HCEC 1CT (cell line): ENCODE measurements at regions not wholly inside any gene's neighbourhood (a gene's known extent, or its start where the extent isn't known, plus 50 kb on each side); places are given as distances from the start of the nearest gene placed in this dataset.
"Not testable (repeated sequence)": the region's sequence is repeated elsewhere in the genome, so short reads cannot be mapped to it uniquely, and the experiment has no call there.

Experiments used
- DNase-seq: peaks from one replicate; pipeline ENCODE4 v3.0.0-alpha.2; 2017

DNA sequence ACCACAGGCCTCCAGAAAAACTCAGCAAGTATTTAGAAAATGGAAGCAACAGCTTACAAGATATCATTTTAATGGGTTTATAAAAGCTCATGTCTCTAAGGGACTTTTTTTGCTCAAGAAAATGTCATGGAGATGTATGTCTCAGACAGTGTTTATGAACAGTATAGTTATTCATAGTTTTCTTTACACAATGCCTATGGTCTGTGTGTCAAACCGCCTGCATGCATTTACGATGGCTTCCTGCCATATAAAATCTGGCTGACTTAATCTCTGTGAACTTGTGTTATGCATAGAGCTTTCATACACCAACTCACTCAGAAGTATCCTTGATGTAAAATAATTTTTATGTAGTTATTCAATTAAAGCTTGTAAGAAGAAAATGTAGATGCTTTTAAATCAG lies 1314.2 kb upstream of the LRRTM3 start:
- no peak for DNase-seq

DNA sequence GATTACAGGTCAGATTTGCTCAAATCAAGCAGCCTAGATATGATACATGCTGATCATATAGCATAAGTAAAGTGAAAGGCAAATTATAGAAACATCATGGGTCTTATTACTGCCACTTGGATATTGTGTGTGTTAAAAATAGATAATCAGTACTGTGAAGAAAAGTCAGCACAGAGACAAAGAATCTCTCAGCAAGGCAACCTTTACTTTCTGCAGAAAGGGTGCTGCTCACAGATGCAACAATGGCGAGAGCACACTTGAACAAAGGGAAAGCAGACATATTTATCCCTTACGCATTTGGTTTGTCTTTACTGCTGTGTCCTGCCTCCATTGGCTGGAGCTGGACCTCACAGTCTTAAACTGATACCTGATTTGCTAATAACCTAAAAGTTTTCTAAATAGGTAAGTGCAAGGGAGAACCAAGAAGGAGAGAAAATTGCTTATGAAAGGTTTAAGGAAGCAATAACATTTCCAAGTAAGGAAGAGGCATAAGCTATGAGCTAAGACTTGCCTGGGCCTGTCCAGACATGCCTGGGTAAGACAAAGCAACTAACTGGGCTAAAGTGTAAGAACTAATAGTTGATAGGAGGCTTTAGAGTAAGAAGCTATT lies 1310.8 kb upstream of the LRRTM3 start:
- no peak for DNase-seq

DNA sequence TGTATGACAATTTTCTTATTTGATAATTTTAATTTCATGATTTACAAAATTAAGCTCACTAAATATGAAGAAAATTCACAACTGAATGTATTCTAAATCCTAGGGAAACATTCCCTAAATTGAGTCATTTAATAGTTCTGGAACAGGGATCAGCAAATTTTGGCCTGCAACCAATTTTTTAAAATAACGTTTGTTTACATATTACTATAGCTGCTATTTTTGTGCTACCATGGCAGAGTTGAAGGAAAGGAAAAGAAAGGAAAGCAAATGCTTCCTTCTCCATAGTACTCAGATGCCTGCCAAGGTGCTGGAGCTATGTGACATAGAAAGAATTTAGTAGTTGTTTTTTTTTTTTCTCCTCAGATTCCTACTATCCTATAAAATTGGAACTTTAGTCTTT lies 1307.7 kb upstream of the LRRTM3 start:
- DNase-seq, result peak; percentile 9

DNA sequence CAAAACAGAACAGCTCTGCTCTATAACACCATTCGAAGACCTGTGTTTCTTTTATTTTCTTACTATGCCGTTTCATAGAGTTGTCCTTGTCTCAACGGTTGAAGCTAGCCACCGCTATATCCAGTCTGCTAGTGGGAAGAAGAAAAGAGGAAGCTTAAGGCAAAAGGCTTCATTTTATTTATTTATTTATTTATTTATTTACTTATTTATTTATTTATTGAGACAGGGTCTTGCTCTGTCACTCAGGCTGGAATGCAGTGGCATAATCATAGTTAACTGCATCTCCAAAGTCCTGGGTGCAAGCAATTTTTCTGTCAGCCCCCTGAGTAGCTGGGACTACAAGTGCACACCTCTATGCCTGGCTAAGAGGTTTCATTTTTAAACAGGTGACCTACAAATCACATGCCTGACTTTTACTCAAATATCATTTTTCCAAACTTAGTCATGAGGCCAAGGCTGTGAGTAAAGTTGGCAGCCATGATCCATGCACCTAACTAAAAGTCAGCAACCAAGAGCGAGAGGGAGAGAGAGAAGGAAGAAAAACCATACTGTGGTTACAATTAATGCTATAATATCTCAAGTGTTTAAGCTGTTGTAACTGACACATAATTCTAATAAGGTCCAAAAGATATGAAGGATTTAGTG lies 1305.3 kb upstream of the LRRTM3 start:
- DNase-seq, result no peak

DNA sequence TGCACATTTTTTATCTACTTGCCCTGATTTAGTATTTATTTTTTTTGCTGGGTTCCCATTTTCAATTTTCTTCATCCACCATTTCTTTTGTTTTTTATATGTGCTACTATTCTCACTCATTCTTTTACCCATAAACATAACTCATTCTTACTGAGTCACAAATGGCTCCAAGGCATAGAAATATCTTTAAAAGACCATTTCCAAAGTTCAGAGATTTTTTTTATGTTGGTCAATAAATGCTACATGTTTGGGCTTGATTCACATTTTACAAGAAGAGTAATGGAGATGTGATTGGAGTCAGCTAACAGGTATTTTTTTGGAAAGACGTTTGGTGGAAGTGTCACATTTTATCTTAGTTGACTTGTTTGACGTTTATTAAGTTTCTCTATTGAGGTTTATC lies 1303.2 kb upstream of the LRRTM3 start:
- no peak for DNase-seq

DNA sequence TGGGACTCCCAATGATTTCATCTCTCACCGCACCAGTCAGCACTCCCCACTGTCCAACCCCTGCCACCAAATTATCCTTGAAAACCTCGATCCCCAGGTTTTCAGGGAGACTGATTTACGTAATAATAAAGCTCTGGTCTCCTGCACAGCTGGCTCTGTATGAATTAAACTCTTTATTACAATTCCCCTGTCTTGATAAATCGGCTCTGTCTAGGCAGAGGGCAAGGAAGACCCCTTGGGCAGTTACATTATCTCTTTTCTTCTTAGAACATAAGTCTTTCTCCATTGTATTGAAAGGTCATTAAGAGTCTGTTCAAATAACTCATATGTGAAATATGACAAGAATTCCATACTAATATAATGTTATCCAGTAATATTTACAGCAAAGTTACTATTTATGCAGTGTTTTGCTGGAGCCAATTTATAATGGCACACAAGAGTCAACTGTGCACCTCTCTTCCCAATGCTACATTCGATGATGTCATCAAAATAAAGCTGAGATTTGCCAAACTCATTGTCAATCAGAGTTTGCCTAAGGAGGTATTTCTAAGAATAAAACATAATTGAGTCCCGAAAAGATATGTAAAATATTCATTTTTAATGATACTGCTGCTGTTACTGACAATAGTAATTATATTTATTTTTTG lies 1297.2 kb upstream of the LRRTM3 start:
- no peak for DNase-seq

DNA sequence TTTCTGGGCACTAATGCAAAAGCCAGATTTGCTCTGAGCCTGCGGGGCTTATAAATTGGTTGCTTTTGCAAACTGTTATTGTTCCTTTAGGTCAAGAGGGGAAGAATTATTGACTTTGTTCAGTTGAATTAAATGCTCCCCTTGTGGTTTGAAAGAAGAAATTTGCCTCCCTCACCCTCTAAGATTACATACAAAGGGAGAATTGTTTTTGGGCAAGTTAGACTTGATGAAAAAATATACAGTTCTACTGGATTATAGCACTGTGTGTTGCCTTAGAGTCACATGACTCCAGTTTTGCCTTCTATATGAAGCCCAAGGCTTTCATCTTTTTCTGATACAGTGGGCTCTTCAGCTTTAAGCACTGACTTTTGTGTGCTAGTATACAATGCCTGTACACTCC lies 1265.8 kb upstream of the LRRTM3 start:
- DNase-seq, result no peak

DNA sequence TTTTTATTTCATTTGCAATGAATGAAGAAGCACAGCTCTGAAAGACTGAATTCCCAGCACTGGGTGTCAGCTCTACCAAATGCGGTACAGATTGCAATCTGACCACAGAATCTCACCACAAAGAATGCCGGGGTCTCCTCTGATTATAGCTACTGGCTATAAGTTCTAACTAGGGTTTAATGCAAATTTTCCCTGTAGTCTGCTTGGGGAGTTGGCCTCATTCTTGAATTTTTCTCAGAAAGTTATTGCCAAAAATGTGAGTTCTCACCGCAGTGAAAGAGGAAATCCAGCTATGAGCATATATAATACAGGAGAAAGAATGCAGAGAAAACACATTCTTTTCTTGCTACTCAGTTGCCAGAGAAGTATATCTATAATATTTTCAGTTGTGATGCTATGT lies 1255.7 kb upstream of the LRRTM3 start:
- DNase-seq, result no peak

DNA sequence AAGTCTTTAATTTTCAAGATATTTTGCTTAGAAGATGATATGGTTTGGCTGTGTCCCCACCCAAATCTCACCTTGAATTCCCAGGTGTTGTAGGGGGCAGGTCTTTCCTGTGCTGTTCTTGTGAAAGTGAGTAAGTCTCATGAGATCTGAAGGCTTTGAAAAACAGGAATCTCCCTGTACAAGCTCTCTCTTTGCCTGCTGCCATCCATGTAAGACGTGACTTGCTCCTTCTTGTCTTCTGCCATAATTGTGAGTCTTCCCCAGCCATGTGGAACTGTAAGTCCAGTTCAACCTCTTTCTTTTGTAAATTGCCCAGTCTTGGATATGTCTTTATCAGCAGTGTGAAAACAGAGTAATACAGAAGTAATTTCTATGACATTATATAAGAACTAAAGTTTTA lies 1255.2 kb upstream of the LRRTM3 start:
- not testable (repeated sequence) for DNase-seq

DNA sequence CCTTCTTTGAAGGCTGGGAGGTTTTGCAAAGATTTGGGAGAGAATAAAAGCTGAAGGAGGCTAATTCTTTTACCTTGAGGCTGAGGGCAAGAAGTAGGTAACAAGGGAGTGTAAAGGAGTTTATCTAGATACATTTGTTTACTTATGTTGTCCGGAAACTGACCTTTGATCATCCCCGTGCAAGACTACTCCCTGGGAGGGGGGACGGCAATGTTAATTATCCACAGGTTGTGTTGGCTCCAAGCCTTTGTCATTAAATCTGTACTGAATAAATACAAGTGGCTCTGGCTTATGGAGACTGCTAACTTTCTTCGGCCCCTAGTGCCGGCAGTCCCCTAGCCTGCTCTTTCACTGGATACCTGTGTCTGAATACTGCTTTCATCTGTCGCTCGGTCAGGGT lies 1250.6 kb upstream of the LRRTM3 start:
- no peak for DNase-seq

DNA sequence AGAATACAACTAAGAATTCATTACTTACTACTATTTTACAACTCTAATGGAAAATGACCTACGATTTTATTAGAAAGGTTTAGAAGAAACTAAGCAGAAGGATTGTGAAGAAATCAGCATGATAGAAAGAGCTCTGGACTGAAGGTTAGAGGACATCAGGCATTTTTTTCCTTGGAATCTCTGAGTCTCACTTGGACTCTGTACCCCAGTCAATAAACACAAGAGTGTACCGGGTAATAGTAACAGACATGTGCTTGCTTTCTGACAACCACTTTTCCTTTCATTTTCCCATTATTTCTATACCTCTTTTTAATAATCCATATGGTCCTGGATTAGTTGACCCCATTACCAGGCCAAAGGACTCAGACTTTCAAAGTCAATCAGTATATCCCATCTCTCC lies 1240.9 kb upstream of the LRRTM3 start:
- no peak for DNase-seq

DNA sequence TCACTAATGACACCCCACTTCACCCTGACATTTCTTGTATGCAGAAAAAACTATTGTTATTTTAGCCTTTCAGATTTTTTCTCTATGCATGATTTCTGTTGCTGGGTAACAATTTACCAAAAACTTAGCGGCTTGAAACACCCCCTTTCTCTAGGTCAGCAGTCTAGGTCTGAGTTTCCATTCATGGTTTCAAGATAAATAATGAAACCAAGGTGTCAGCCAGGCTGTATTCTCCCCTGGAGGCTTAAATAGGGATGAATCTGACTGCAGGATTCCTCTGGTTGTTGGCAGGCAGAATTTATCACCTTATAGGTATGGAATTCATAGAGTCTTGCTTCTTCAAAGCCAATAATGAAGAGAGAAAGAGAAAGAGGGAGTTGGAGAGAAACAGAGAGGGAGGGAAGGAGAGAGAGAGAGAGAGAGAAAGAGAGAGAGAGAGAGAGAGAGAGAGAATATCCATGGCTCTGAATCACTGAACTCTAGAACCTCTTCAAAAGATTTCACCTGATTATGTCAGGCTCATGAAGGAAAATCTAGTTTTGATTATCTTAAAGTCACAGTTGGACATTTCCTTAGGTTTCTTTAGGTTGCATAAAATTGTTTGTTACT lies 1224.6 kb upstream of the LRRTM3 start:
- no peak for DNase-seq

DNA sequence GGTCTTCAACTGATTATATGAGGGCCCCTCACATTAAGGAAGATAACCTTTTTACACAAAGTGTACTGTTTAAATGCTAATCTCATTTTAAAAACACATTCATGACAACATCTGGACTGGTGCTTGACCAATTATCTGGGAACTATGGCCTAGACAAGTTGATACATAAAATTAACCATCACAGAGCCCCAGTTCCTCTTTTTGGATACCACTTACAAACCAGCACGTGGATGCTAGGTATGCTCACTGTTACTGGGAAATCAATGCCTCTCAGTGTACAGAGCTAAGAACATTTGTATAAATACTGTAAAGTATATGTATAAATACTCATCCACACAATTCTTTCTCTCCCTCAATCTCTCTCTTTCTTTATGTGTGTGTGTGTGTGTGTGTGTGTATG lies 1217.8 kb upstream of the LRRTM3 start:
- no peak for DNase-seq

DNA sequence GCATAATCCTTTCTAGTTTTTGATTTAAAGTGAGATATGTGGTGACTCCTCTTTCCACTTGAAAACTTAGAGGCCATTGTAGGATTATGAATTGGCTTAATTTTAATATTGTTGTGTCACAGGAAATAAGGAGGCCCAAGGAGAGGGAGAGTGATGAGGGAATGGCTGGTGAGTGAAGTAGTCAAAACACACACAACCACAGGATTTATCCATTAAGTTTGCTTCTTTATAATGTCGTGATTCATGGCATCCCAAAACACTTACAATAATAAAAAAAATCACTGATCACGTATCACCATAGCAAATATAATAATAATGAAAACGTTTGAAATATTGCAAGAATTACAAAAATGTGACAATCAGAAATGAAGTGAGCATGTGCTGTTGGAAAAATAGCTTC lies 1215.5 kb upstream of the LRRTM3 start:
- DNase-seq, result no peak

DNA sequence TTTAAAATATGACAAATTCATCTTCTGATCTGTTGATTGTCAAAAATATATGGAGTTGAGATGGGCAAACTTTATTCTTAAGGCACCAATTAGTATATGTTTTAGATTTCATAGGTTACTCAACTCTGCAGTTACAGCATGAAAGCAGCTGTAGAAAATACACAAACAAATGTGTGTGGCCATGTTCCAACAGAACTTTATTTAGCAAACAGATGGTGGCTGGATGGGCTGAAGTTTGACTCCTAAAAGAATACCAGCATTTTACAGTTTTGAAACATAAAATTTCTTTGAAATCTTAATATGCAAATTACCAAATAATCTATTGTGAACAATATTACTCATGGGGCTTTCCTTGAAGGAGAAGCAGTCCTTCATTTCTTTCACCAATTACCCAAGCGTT lies 1206.0 kb upstream of the LRRTM3 start:
- DNase-seq, result no peak

DNA sequence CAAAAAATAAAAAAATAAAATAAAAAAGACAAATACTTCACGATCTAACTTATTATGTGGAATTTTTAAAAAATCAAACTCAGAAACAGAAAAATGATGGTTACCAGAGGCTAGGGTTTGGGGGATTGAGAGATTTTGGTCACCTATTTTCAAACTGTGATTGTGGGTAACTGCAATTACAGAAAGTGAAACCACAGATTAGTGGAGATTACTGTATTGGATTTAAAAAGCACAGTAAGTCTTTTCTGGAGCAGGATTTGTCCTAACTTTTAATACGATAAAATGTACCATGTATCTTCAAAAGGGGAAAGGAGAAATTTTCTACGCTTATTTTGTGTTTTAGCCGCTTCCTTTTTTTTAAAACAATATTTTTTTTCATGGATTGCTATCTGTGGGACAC lies 1204.9 kb upstream of the LRRTM3 start:
- DNase-seq, result no peak

DNA sequence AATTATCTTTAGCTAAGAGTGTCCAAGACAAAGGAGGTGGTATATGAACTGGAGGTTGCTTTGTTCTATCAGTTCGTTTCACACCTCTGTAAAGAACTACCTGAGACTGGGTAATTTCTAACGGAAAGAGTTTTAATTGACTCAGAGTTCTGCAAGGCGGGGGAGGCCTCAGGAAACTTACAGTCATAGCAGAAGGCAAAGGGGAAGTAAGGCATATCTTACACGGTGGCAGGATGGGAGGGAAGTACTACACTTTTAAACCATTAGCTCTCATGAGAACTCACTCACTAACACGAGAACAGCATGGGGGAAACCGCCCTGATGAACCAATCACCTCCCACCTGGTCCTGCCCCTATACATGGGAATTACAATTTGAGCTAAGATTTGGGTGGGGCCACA lies 1202.3 kb upstream of the LRRTM3 start:
- DNase-seq, result no peak

DNA sequence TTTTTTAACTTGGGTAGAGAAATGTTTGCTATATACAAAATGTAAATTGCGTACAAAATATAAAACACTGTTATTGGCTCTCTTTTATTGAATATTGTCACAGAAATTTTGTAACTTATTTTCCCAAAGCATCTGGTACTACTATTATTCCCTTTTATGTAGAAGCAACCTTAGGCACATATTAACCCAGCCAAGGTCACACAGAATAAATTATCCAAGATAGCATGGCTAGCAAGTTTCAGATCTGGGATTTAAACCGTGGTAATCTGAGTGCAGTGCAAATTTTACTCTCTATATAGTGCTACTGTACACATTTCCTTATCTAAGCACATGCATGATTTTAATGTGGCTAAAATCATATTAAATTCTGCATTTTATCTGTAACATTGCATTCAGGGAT lies 1190.5 kb upstream of the LRRTM3 start:
- no peak for DNase-seq

DNA sequence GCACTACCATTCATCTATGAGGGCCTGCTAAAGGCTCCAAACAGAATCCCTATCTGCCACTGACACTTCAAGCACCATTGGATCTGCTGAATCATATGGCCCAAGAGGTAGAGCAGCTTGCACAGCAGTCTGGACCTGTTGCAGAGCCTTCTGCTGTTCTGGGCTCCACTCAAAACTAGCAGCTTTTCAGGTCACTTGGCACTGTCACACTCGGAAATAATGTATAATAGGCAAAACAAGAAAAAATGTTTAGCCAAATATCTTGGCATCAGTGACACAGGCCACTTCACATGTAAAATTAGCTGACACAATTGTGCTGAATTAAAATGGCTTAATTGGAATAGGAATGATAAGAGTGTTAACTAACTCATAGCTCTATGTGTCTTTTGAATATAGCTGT lies 1182.9 kb upstream of the LRRTM3 start:
- DNase-seq, result no peak

DNA sequence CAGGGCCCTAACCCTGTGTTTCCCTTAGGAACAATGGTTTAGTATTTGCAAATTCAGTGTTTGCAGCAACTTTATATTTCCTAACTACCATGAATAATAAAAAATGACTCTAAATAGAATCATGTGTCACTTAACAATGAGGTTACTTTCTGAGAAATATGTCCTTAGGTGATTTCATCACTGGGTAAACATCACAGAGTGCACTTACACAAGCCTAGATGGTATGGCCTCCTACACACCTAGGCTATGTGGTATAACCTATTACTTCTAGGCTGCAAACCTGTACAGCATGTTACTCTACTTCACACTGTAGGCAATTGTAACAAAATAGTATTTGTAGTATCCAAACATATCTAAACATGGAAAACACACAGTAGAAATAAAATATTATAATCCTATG lies 1174.6 kb upstream of the LRRTM3 start:
- no peak for DNase-seq

DNA sequence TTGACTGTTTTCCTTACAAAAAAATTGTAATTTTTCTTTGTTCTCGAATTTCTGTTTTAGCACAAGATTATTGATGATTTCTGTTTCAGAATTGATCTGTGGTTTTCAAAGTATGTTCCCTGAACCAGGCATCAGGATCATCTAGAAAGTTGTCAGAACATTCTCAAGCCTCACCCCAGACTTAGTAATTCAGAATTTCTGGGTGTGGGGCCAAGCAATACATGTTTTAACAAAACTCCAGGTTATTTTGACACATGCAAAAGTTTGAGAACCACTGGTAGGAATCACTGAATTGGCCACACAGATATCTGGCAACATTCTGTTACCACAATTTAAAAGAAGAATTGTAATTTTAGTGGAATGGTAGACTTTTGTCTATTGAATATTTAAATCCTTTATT lies 1173.9 kb upstream of the LRRTM3 start:
- DNase-seq, result no peak

DNA sequence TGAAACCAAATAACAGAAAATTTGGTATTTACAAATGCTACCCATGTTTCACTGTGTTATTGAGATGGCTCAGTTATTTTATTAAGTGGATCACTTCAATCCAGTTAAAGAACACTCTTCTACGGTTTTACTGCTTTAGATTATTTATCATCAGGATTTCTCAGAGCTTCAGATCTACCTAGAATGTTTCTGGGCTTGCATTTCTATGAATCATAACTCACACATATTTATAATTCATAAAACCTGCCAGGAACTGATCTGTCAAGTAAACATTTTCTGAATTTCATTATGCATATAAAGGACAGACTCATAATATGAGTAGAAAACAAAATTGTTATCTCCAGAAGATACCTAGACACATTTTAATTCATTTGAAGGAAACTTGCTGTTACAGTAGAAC lies 1172.3 kb upstream of the LRRTM3 start:
- no peak for DNase-seq

DNA sequence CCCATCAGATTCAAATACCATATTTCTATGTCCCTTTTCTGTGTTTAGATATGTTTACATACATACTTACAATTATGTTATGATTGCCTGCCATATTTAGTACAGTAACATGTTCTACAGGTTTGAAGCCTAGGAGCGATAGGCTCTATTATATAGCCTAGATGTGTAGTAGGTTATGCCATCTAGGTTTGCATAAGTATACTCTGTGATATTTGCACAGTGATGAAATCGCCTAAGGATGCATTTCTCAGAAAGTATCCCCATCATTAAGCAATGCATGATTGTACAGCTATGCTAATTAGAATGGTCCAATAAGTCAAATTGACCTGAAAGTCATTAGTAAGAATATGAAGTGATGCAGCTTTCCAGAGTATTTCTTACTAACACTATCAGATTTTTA lies 1171.7 kb upstream of the LRRTM3 start:
- no peak for DNase-seq

DNA sequence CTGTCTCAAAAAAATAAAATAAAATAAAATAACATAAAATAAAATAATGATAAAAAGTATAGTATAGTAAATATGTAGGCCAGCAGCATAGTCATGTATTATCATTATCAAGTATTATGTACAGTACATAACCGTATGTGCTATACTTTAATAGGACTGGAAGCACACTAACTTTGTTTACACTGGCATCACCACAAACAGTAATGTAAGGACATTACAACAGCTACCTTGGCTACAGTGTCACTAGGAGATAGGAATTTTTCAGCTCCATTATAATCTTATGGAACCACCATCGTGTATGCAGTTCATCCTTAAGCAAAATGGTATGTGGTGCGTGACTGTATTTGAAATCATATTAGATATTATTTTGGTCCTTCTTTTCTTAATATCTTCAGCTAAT lies 1163.5 kb upstream of the LRRTM3 start:
- no peak for DNase-seq
